ENCODE measurements at regions not wholly inside any gene's neighbourhood (a gene's known extent, or its start where the extent isn't known, plus 50 kb on each side); places are given as distances from the start of the nearest gene placed in this dataset.

DNA sequence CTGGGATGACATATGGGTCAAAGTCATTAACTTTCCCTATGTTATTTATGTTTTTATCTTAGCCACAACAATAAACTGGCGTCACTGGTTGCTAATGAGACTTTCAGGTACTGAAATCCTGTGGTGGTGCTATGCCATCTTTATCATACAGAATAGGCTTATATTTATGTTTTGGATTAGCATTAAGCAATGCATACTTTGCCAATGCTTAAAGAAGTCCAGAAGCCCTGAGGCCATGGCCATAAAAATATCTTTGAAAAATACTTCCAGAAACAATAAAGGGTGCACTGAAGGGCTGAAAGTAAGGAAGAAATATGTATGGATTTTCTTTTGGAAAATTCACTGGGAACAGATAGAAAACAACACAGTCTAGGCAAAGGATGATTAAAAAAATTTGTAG is 304.6 kb upstream of the SLC10A2 start:
- no peak for DNase-seq (ENCODE audit: low read depth, low spot score)

DNA sequence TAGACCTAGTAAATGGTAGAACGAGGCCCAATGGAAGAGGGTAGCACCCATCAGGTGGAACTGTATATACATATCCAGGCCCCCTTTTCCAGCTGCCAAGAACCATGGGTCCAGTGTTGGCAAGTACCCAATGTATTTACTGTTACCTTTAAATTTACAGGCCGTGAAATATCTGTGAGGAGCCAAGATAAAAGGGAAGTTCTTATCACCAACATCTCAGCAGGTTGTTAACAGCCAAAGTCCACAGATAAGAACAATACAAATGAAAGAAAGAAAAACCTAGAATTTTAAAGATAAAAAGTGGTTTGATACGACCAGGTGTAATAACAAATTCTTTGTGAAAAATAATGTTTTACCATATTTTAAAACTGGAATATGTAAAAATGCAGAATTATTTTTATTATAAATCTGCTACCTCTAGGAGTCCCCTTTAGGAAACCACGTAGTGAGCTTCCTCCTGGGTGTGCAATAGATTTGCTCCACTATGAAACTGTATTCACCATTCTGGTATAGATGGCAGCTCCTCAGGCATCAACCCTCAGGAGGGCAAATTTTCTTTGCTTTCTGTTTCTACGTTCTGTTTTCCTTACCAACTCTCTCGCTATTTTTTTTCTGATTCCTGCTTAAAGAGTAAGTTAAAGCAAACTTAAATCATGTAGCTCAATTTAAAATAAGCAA is 292.2 kb upstream of the SLC10A2 start:
- no peak for DNase-seq (ENCODE audit: low read depth, low spot score)

- no peak for DNase-seq (ENCODE audit: low read depth, low spot score)
These were observed 290.1 kb upstream of the SLC10A2 start for GRCh38 chr13:103356226-103356864.

- no peak for DNase-seq (ENCODE audit: low read depth, low spot score)
These were observed 288.0 kb upstream of the SLC10A2 start for GRCh38 chr13:103354171-103354570.

- DNase-seq (ENCODE audit: low read depth, low spot score), result no peak
These were observed 285.0 kb upstream of the SLC10A2 start for GRCh38 chr13:103351035-103351828.

DNA sequence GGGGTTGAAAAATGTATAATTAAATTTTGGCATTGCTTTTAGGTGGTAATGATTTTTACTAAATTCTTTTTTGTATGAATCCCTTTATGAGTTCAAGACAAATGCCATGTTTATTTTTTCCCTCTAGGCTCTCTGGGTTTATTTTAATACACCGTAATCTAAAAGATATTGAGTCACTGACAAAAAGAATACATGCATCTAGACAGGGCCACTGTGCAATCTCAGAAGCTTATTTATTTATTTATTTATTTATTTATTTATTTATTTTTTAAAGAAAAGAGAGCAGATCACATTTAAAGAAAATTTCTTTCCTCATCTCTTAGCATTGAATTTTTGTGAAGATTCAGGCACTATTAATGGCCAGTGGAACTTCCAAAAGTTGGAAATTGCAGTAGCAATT is 283.9 kb upstream of the SLC10A2 start:
- DNase-seq (ENCODE audit: low read depth, low spot score), result no peak

- no peak for DNase-seq (ENCODE audit: low read depth, low spot score)
These were observed 283.2 kb upstream of the SLC10A2 start for GRCh38 chr13:103349211-103349980.

DNA sequence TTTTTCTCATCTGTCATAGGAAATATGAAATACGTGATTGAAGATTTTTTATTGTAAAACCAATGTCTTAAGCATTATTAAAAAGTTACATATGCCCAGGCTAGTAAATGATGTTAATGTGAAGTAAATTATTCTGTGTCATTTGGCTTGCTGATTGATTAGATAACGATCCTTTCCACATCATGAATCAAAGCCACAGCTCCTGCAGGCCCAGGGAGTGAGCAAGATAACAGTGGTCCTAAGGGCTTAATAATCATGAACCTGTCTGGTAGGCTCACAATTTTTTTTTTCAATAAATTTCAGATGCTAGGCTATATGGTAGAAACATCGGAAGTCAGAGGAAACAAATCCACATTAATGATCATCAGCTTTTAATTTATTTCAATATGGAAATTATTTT is 269.0 kb upstream of the SLC10A2 start:
- DNase-seq (ENCODE audit: low read depth, low spot score), result no peak

DNA sequence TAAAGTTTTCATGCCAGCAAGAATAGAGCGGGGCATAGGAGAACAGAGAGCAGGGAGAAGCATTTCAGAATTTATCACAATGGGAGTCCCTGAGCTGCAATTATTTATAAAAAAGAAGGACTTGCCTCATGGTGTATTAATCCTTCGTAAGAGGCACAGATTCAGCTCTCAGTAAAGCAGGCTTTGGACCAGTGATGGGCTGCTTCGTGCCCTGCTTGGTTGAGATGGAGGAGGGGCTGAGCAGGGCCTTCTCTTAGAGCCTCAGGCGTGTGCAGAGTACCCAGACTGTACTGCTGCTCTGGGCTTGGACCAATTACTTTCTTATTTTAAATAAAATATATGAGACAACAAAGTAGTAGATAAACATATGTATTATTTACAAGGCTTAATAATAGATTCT is 265.7 kb upstream of the SLC10A2 start:
- no peak for DNase-seq (ENCODE audit: low read depth, low spot score)

GRCh38 chr13:103328899-103329298 is 262.7 kb upstream of the SLC10A2 start:
- no peak for DNase-seq (ENCODE audit: low read depth, low spot score)

DNA sequence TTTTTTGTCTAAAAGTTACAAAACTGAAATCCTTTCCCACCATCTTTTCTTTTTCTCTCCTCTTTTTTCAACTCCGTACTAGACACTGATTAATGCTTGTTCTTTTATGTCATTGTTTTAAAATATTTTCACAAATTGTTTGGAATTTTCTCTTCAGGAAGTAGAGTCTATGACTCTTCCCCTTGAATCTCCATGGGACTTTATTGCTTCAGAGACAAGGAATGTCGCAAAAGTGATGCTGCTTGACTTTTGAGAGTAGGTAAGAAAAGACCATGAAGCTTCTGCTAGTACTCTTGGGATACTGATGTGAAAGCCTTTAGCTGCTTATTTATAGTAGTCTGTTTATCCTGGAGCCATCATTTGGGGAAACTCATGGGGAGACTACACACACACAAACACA is 260.1 kb upstream of the SLC10A2 start:
- no peak for DNase-seq (ENCODE audit: low read depth, low spot score)

GRCh38 chr13:103325672-103326071 is 259.5 kb upstream of the SLC10A2 start:
- DNase-seq (ENCODE audit: low read depth, low spot score), result no peak

DNA sequence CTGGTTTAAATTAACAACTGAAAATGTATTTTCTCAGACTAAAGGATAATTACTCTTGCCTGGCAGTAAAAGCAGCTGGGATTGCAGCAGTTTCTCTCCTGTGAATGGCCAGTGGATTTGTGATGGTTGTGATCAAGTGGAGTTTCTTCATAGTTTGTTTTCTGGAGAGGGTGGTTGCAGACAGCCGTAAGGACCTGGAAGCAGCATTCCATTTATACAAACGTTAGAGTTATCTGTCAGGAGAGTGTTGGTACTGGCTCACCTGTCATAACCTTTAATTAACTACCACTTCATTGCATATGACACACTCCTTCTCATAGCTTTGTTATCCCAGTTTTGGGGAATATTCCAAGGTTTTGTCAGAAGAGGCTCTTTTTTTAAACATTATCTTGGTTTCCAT is 258.4 kb upstream of the SLC10A2 start:
- DNase-seq (ENCODE audit: low read depth, low spot score), result no peak

- DNase-seq (ENCODE audit: low read depth, low spot score), result no peak
These were observed 249.5 kb upstream of the SLC10A2 start for GRCh38 chr13:103315711-103316110.

DNA sequence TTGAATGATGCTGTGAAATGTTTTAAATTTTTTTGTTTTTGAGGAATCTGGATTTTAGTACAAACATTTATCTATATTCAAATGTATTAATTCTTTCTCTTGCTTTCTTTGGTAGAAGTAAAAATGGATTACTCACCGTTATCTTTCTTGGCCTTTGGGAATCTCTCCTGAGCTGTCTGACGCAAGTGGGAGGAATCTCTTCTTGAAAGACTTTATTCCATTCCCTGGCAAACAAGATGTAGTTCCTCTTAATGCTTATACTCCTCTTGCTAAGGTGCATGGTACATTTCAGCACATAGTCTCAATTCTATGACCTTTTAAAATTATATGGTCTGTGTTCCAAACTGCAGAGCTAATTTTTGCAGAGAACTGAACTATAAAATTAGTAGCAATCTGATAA is 246.2 kb upstream of the SLC10A2 start:
- DNase-seq (ENCODE audit: low read depth, low spot score), result no peak

- no peak for DNase-seq (ENCODE audit: low read depth, low spot score)
These were observed 242.4 kb upstream of the SLC10A2 start for GRCh38 chr13:103308667-103309066.

DNA sequence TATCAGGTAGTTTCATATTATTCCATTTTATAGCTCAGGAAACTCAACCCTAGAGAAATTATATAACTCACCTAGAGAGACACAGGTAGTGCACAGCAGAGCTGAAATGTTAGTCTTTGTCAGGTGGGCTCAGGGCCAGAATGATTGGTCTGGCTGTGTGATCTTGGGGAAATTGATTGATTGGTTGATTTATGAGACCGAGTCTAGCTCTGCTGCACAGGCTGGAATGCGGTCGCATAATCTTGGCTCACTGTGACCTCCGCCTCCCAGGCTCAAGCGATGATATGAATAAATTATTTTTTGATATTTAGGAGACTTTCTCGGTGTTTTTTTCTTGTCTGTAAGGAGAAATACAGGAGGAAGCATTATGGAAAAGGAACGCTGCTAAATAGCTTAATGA is 239.9 kb upstream of the SLC10A2 start:
- no peak for DNase-seq (ENCODE audit: low read depth, low spot score)

DNA sequence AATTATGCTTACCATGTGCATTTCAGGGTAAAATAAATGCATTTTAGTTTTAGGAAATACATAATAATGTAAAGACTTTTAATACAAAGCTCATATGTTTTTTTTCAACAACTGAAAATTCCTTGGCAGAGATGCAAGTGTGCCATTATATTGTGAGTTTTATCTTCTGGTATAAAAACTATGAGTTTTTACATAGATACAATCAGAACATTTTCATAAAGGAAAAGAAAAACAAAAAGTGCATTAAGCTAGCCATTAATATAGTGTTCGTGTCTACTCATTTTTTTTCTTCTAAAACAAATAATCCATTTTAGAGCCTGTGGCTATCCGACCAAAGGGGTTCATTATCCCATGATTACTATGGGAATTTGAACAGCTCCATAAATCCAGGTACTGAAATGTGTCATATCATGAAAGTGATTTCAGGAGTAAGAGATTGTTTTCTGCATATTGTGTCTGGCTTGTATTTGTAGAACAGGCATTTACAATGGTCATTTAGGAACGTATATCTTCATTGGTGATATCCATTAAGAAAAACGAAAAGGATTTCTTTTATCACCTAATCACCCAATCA is 236.9 kb upstream of the SLC10A2 start:
- DNase-seq (ENCODE audit: low read depth, low spot score), result no peak

DNA sequence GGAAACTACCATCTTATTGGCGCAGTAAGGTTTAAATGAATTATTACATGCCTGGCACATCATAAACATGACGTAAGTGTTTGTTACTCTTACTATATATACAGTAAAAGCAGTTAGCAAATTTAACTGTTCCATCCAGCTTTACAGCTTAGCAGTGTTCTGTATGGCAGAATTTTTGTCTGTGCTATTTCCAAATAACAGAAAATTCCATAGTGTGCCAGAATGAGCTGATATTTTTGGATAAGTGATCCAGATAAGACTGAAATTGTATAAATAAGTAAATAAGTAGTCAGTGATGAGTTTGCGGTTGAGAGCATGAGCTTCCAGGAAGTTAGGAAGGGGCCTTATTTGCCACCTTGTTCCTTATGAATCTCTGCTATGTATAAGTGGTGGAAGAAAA is 236.5 kb upstream of the SLC10A2 start:
- no peak for DNase-seq (ENCODE audit: low read depth, low spot score)

- DNase-seq (ENCODE audit: low read depth, low spot score), result no peak
These were observed 232.9 kb upstream of the SLC10A2 start for GRCh38 chr13:103299079-103299478.

DNA sequence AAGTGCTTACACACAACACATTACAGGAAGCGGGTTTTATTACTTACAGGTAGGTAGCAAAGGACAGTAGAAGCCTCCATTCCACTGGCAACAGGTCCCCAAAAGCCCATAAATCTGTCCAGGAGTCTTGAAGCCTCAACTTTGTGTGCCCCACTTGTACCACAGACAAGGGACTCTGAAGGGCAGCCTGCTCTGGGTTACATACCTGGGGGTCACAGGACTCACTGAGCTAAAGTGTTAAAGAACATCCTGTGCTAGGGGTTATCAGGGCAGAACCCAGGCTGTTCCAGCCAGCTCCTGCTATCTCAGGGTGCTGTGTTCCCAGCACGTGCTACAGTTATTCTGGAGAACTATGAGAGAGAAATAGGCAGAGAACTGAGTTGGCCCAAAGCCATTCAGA is 230.9 kb upstream of the SLC10A2 start:
- DNase-seq (ENCODE audit: low read depth, low spot score), result no peak

Measured in activated naive CD8-positive, alpha-beta T cell treated with anti-CD3 and anti-CD28 coated beads, Interleukin-2, amount 50 U/mL, for 16 hours (primary cell).